ENCODE measurements at regions not wholly inside any gene's neighbourhood (a gene's known extent, or its start where the extent isn't known, plus 50 kb on each side); places are given as distances from the start of the nearest gene placed in this dataset.

GRCh38 chr2:65939687-65940086 lies 495.2 kb upstream of the MEIS1 start:
- no peaks in the 10 kb centered on the region for H3K4me1 ChIP-seq (ENCODE audit: insufficient read depth, low read length)
- H3K9ac ChIP-seq (ENCODE audit: low read depth, low read length), result no peak overlapping the region
- ATAC-seq (ENCODE audit: insufficient read depth, low read depth), result no peak
- H3K79me2 ChIP-seq (ENCODE audit: insufficient read depth, low read length), result no peaks in the 10 kb centered on the region
- H4K20me1 ChIP-seq (ENCODE audit: insufficient read depth, low read length), result no peaks in the 10 kb centered on the region
- no peak overlapping the region for H3K4me2 ChIP-seq (ENCODE audit: insufficient read depth, low read length)
- H3K9me3 ChIP-seq (ENCODE audit: insufficient read depth, low read length, severe bottlenecking), result peaks cover 2% of the 10 kb centered on the region
- no peaks in the 10 kb centered on the region for H3K27me3 ChIP-seq (ENCODE audit: insufficient read depth, low read length, poor library complexity)
- H3K36me3 ChIP-seq (ENCODE audit: insufficient read depth, low read length), result no peaks in the 10 kb centered on the region
- H3K27ac ChIP-seq (ENCODE audit: low read length), result no peak overlapping the region
- DNase-seq, result no peak
- no peak for TF ChIP-seq EZH2 (IDR thresholded peaks at IDR 0.05; ENCODE audit: borderline replicate concordance, low read depth, low read length, severe bottlenecking)
- TF ChIP-seq, protein P1, sequence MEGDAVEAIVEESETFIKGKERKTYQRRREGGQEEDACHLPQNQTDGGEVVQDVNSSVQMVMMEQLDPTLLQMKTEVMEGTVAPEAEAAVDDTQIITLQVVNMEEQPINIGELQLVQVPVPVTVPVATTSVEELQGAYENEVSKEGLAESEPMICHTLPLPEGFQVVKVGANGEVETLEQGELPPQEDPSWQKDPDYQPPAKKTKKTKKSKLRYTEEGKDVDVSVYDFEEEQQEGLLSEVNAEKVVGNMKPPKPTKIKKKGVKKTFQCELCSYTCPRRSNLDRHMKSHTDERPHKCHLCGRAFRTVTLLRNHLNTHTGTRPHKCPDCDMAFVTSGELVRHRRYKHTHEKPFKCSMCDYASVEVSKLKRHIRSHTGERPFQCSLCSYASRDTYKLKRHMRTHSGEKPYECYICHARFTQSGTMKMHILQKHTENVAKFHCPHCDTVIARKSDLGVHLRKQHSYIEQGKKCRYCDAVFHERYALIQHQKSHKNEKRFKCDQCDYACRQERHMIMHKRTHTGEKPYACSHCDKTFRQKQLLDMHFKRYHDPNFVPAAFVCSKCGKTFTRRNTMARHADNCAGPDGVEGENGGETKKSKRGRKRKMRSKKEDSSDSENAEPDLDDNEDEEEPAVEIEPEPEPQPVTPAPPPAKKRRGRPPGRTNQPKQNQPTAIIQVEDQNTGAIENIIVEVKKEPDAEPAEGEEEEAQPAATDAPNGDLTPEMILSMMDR (IDR thresholded peaks at IDR 0.05; ENCODE audit: borderline replicate concordance, extremely low read depth, low read length, poor library complexity, severe bottlenecking), result no peak
- H2AFZ ChIP-seq (ENCODE audit: low read depth, low read length), result no peak overlapping the region
- no peak overlapping the region for H3K4me3 ChIP-seq (ENCODE audit: low read depth in 1 of 2, low read length in 2 of 2)

- DNase-seq (no peak), ATAC-seq (ENCODE audit: insufficient read depth, low read depth) (no peak)
- H4K20me1 ChIP-seq (ENCODE audit: insufficient read depth, low read length), result no peaks in the 10 kb centered on the region
- no peaks in the 10 kb centered on the region for H3K4me1 ChIP-seq (ENCODE audit: insufficient read depth, low read length)
- H3K9ac ChIP-seq (ENCODE audit: low read depth, low read length), result no peak overlapping the region
- no peaks in the 10 kb centered on the region for H3K36me3 ChIP-seq (ENCODE audit: insufficient read depth, low read length)
- no peak overlapping the region for H3K4me2 ChIP-seq (ENCODE audit: insufficient read depth, low read length)
- H3K79me2 ChIP-seq (ENCODE audit: insufficient read depth, low read length), result no peaks in the 10 kb centered on the region
- H3K27me3 ChIP-seq (ENCODE audit: insufficient read depth, low read length, poor library complexity), result no peaks in the 10 kb centered on the region
- no peak overlapping the region for H3K4me3 ChIP-seq (ENCODE audit: low read depth in 1 of 2, low read length in 2 of 2)
- no peak overlapping the region for H2AFZ ChIP-seq (ENCODE audit: low read depth, low read length)
- no peak overlapping the region for H3K27ac ChIP-seq (ENCODE audit: low read length)
- TF ChIP-seq, protein P1 (IDR thresholded peaks at IDR 0.05; ENCODE audit: borderline replicate concordance, extremely low read depth, low read length, poor library complexity, severe bottlenecking), result no peak
- no peak for TF ChIP-seq EZH2 (IDR thresholded peaks at IDR 0.05; ENCODE audit: borderline replicate concordance, low read depth, low read length, severe bottlenecking)
- no peaks in the 10 kb centered on the region for H3K9me3 ChIP-seq (ENCODE audit: insufficient read depth, low read length, severe bottlenecking)
Measured at GRCh38 chr2:65937379-65938160, 497.4 kb upstream of the MEIS1 start.

- Histone ChIP-seq H4K20me1 (ENCODE audit: insufficient read depth, low read length) (no peaks in the 10 kb centered on the region), H3K4me1 (ENCODE audit: insufficient read depth, low read length) (no peaks in the 10 kb centered on the region), H3K79me2 (ENCODE audit: insufficient read depth, low read length) (no peaks in the 10 kb centered on the region), H3K27me3 (ENCODE audit: insufficient read depth, low read length, poor library complexity) (no peaks in the 10 kb centered on the region), H3K4me3 (ENCODE audit: low read depth in 1 of 2, low read length in 2 of 2) (no peak overlapping the region), H3K4me2 (ENCODE audit: insufficient read depth, low read length) (no peak overlapping the region), H3K9me3 (ENCODE audit: insufficient read depth, low read length, severe bottlenecking) (no peaks in the 10 kb centered on the region), H3K27ac (ENCODE audit: low read length) (no peak overlapping the region), H3K36me3 (ENCODE audit: insufficient read depth, low read length) (no peaks in the 10 kb centered on the region), H3K9ac (ENCODE audit: low read depth, low read length) (no peak overlapping the region), H2AFZ (ENCODE audit: low read depth, low read length) (no peak overlapping the region)
- no peak for ATAC-seq (ENCODE audit: insufficient read depth, low read depth)
- no peak for DNase-seq
- TF ChIP-seq, protein P1 (IDR thresholded peaks at IDR 0.05; ENCODE audit: borderline replicate concordance, extremely low read depth, low read length, poor library complexity, severe bottlenecking), result no peak
- no peak for TF ChIP-seq EZH2 (IDR thresholded peaks at IDR 0.05; ENCODE audit: borderline replicate concordance, low read depth, low read length, severe bottlenecking)
Measured at GRCh38 chr2:65934992-65935629, 499.8 kb upstream of the MEIS1 start.
